ENCODE measurements at regions not wholly inside any gene's neighbourhood (a gene's known extent, or its start where the extent isn't known, plus 50 kb on each side); places are given as distances from the start of the nearest gene placed in this dataset.
"Not testable (repeated sequence)": the region's sequence is repeated elsewhere in the genome, so short reads cannot be mapped to it uniquely, and the experiment has no call there.

GRCh38 chr10:35933491-35933890, 291.4 kb upstream of the FZD8 start:
- no peak for DNase-seq (ENCODE audit: low spot score)

- DNase-seq (ENCODE audit: low spot score) = not testable (repeated sequence)
Observed at GRCh38 chr10:35929962-35930361, 287.9 kb upstream of the FZD8 start.

- DNase-seq (ENCODE audit: low spot score) = no peak
Observed at GRCh38 chr10:35928748-35929147, 286.7 kb upstream of the FZD8 start.

- DNase-seq (ENCODE audit: low spot score) = no peak
Observed at GRCh38 chr10:35927990-35928488, 285.9 kb upstream of the FZD8 start.

GRCh38 chr10:35927341-35927740, 285.2 kb upstream of the FZD8 start:
- DNase-seq (ENCODE audit: low spot score) = no peak

- no peak for DNase-seq (ENCODE audit: low spot score)
Observed at GRCh38 chr10:35926846-35927245, 284.8 kb upstream of the FZD8 start.

GRCh38 chr10:35925493-35925892, 283.4 kb upstream of the FZD8 start:
- DNase-seq (ENCODE audit: low spot score) = no peak

GRCh38 chr10:35924759-35925158, 282.7 kb upstream of the FZD8 start:
- no peak for DNase-seq (ENCODE audit: low spot score)

- DNase-seq (ENCODE audit: low spot score) = no peak
Observed at GRCh38 chr10:35922876-35923600, 280.9 kb upstream of the FZD8 start.

- no peak for DNase-seq (ENCODE audit: low spot score)
Observed at GRCh38 chr10:35921866-35922350, 279.8 kb upstream of the FZD8 start.

GRCh38 chr10:35916791-35917190, 274.7 kb upstream of the FZD8 start:
- no peak for DNase-seq (ENCODE audit: low spot score)

GRCh38 chr10:35913628-35914027, 271.5 kb upstream of the FZD8 start:
- no peak for DNase-seq (ENCODE audit: low spot score)

GRCh38 chr10:35912615-35913569, 270.8 kb upstream of the FZD8 start:
- no peak for DNase-seq (ENCODE audit: low spot score)

GRCh38 chr10:35911954-35912353, 269.9 kb upstream of the FZD8 start:
- no peak for DNase-seq (ENCODE audit: low spot score)

- no peak for DNase-seq (ENCODE audit: low spot score)
Observed at GRCh38 chr10:35911233-35911632, 269.1 kb upstream of the FZD8 start.

- DNase-seq (ENCODE audit: low spot score) = no peak
Observed at GRCh38 chr10:35910234-35910633, 268.1 kb upstream of the FZD8 start.

GRCh38 chr10:35909121-35909720, 267.1 kb upstream of the FZD8 start:
- DNase-seq (ENCODE audit: low spot score) = no peak

- DNase-seq (ENCODE audit: low spot score) = no peak
Observed at GRCh38 chr10:35908451-35908850, 266.4 kb upstream of the FZD8 start.

- no peak for DNase-seq (ENCODE audit: low spot score)
Observed at GRCh38 chr10:35907548-35907947, 265.5 kb upstream of the FZD8 start.

GRCh38 chr10:35906155-35906554, 264.1 kb upstream of the FZD8 start:
- no peak for DNase-seq (ENCODE audit: low spot score)

- no peak for DNase-seq (ENCODE audit: low spot score)
Observed at GRCh38 chr10:35903021-35903420, 260.9 kb upstream of the FZD8 start.

- DNase-seq (ENCODE audit: low spot score) = no peak
Observed at GRCh38 chr10:35898716-35899440, 256.8 kb upstream of the FZD8 start.
